Epithelial cell of prostate (primary cell): ENCODE measurements at regions not wholly inside any gene's neighbourhood (a gene's known extent, or its start where the extent isn't known, plus 50 kb on each side); places are given as distances from the start of the nearest gene placed in this dataset.
A peak's percentile ranks its signal among the peaks of the same experiment; 100 is the strongest.

Source experiments
- DNase-seq: peaks from one replicate; pipeline ENCODE4 v3.0.0-alpha.2; 2011; ENCODE audit warnings: low read depth, low spot score
- H3K27ac ChIP-seq: fragments of 450-650 bp; 2 replicates; pipeline ENCODE4 v1.5.1; 2017; ENCODE audit warnings: mild to moderate bottlenecking

DNA sequence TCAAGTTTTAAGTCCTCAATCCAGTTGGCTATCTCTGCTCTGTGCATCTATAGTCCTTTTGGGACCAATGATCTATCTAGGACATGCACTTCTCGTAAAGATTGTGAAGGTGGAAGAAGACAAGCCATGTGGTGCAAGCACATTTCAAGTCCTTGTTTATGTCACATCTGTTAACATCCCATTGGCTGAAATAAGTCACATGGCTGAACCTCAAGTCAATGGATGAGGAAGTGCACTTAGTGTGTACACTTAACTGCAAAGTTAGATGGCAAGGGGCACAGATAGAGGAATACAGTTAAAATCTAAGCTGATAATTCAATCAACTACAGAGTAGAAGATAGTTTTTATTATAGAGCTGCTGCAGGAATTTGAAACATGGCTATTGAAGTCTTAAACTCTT lies 362.8 kb upstream of the TBX3 start:
- no peak for DNase-seq
- H3K27ac ChIP-seq, result no peak overlapping the region

DNA sequence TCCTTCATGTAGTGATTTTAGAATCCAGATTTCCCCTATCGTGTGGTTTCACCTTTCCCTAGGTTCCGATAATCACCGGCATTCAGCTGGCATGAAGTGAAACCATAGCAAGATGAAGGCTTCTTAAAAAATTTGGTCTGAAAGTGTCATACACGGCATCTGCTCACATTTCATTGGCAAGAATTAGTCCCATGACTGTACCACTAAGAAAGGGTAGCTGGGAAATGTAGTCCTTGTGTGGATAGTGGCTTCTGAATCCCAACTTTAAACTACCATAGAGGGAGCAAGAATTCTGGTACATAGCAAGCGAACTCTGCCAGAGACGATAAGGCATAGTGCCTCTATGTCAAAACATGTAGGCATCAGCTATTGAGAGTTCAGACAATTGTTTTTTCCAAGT lies 360.1 kb upstream of the TBX3 start:
- no peak for DNase-seq
- H3K27ac ChIP-seq, result no peak overlapping the region

DNA sequence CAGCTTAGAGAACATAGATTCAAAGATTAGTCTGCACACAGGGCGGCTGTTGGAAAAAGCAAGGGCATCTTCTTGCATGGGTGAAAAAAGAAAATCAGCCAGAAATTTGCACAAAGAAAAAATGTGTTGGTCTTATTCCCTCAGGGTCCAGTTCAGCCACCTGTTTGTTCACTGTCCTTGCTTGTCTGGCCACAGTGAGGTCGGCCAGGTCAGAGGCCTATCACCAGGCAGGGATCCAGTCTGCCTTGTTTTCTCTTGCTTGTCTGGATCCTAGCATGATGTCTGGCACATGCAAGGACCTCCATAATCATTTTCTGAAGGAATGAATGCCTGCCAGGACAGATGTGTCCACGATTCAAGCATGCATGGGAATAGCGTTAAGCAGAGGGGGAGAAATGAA lies 359.1 kb upstream of the TBX3 start:
- no peak for DNase-seq
- H3K27ac ChIP-seq, result no peak overlapping the region

DNA sequence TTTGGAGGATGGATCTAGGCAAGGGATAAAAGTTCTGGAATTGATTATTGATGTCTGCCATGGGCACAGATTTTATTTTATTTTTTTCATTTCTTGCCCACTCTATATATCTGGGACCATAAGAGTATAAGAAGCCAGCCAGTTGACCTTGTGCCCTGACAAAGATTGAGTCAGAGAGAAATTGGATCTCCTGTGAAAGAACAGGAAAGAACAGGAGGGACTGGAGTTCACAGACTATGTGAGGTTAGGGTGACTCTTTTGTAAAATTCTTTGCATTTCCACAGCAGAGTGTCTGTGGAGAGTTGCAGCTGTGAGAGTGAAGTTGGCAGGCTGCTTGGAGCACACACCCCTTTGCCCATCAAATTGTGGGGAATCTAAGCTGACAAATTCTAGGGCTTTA lies 358.4 kb upstream of the TBX3 start:
- H3K27ac ChIP-seq, result no peak overlapping the region
- DNase-seq, result no peak

DNA sequence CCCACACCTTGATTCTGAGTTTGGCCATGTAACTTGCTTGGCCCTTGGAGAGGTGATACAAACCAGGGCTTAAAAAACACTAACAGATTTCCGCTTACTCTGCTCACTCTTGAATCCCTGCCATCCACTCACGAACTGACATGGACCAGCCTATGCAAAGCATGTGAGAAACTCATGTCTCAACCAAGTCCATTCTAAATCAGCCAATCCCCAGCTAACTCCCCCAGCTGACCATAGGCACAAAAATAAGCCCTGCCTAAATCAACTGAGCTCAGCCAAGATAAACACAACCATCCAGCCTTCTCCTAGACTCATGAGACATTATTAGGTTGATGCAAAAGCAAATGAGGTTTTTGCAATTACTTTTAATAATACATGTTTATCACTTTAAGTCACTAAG lies 353.9 kb upstream of the TBX3 start:
- no peak for DNase-seq

DNA sequence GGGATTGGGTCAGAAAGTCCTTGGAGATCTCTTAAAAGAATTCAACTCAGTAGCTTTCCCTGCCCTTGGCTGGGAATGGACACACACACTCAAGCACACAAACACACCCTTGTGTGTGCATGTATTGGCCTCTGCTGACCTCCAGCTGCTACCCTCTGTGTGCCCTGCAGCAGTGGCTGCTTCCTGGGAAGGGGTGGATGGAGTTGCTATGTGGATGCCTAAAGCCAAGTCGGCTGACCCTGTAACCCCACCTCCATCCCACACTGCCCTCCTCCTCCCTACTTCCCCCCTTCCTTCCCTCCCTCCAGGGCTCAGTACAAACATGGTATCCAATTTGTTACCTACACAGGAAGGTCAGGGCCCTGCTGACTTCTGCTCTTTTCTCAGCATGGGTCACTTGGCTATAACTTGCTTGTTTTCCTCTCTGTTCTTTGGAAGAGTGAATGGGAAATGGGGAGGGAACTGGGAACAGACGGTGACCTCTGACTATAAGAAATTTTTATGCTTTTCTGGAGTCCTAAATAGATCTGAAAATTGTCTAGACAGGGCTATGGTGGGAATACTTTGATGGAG lies 351.6 kb upstream of the TBX3 start:
- no peak for DNase-seq
- H3K27ac ChIP-seq, result no peak overlapping the region

More for the DNA sequence above, 353.9 kb upstream of the TBX3 start:
- H3K27ac ChIP-seq, result no peak overlapping the region

DNA sequence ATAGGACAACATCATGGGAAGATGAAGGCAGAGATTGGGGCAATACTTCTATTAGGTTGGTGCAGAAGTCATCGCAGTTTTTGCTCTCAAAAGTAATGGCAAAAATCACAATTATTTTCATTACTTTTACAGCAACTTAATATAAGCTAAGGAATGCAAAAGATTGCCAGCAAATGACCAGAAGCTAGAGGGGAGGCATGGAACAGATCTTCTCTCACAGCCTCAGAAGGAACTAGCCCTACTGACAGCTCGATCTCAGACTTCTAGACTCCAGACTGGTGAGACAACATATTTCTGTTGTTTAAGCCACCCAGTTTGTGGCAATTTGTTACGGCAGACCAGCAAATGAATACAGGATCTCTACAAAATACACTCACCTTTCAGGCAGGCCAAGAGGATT lies 348.5 kb upstream of the TBX3 start:
- no peak for DNase-seq
- no peak overlapping the region for H3K27ac ChIP-seq

DNA sequence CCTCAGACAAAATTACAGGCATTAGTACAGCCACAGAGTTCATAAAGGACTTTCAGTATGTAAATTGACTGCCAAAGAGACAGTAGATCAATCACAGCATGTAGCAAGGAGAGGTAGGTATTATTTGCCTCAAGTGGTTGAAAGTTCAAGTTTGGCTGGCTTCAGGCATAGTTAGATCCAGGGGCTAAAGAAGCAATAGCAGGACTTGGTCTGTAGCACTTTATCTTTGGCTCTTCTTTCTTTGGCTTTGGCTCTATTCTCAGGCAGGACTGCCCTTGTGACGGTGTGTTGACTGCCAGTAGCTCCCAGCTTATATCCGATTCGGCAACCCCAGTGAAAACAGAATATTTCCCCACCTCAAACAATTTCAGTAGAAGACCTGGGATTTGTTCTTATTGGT lies 346.0 kb upstream of the TBX3 start:
- H3K27ac ChIP-seq, result no peak overlapping the region
- no peak for DNase-seq

DNA sequence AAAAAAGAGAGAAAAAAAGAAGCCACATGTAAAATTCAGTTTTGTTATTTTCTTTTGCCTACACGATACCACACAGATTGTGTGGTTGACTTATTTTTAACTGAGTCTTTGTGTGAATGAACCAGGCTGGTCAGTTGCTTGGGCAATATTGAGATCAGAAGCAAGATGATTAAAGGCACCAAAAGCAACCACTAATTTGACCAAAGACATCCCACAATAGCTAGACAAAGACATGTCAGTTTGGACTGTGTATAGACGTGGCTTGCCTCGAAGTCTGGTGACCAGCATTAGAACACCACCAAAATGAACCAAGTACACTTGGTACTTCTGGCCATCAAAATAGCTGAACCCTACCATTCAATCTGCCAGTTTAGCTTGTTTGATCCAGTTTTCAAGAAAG lies 340.6 kb upstream of the TBX3 start:
- DNase-seq, result no peak
- H3K27ac ChIP-seq, result no peak overlapping the region

DNA sequence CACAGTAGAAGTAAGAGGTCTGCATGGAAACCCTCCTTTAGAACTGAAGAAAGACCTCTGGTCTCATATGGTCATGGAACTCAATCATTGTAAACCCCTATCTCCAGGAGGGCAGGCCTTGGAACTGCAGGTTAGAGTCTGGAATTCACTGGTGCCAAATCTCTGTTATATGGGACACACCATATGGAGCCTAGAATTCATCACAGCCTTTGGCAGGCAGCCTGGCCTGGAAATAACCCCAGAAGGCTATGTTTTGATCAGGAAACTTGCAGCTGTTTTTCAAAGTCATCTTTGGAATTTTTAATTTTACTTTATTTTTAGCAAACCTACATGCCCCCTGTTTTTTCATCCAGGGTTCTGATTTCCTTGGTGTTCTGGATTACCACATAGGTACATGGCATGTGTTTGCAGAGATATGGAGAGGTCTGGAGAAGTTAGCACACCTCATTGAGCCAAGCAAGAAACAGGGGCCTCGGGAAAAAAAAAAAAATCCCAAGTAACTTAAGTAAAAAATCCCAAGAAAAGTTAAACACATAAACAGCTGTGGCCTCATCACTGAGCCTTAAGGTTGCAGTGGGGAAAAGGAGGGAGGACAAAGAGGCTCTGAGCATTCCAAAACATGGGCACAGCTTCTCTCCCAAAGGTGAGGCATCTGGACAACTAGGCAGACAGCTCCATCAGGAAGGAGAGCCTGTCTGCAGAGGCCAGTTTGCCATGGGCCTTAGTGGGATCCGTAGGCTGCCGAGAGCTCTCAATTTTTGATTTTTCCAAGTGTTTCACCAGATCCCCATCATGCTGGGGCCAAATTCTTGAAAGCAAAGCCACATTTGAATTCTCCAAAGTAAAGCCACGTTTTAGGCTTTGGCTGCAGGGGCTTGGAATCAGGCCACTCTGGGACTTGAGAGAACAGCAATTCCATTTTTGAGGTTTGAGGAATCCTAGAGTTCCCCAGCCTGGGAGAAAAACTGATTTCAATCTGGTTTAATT lies 339.6 kb upstream of the TBX3 start:
- no peak for DNase-seq
- H3K27ac ChIP-seq, result no peak overlapping the region

DNA sequence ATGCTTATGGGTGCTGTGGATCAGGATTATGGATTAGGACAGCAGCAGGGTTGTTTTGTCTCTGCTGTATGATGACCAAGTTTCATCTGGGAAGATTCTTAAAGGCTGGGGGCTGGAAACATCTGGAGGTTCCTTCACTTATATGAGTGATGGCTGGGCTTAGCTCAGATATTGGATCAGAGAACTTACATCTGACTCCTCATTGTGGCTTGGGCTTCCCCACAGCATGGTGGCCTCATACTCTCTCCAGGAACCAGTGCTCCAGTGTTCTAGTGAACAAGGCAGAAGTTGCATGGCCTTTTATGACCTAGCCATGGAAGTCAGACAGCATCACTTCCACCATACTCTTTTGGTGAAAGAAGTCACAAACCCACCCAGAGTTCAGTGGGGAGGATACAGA lies 336.1 kb upstream of the TBX3 start:
- no peak overlapping the region for H3K27ac ChIP-seq
- no peak for DNase-seq

DNA sequence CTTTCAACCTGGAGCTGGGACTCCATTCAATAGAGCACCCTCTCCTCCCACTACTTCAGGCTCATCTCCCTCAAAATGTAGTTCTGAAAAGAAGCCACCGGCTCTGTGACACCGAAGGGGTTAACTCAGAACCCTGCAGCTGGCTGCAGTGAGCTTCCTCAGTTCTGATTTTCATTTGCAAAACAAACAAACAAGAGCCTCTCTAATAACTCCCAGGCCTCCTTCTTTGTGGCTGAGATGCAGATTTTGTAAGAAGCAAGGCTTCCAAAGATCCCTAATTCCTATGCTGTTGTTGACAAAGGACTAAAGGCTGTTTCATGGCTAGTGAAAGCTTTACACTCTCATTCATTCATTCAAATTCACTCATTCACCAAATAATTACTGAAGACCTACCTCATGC lies 333.4 kb upstream of the TBX3 start:
- DNase-seq, result no peak
- H3K27ac ChIP-seq, result no peak overlapping the region

DNA sequence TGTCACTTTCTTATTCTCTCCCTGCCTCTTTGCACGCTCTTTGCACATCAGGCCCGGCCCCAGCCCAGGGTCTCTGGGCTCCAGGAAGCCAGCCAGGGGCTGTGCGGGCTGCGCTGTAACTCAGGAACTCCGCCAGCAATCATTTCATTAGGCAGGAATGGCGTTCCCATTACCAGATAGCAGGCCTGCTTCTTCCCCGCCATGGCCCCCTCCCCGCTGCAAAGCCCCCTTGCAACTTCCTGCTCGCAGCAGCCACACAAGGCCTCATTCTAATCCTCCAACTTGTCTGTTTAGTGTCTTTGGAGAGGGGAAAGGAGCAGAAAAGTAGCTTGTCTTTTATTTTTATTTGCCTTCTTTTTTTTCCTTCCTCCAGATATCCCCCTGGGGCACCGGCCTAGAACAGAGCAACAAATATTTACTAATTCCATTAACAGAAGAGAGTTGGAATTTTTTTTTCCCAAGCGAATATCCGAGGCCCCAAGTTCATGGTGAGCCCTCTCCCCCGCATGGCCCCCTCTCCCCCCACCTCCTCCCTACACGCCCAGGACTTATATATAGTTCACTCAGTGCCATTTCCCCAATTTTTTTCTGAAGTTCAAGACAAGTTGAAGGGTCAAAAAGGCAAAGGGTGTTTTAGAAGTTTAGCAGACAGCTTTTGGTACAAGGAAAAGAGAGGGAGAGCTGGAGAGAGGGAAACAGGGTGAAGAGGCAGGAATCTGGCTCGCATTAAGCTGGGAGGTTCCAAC lies 329.4 kb upstream of the TBX3 start:
- DNase-seq, result no peak
- no peak overlapping the region for H3K27ac ChIP-seq

DNA sequence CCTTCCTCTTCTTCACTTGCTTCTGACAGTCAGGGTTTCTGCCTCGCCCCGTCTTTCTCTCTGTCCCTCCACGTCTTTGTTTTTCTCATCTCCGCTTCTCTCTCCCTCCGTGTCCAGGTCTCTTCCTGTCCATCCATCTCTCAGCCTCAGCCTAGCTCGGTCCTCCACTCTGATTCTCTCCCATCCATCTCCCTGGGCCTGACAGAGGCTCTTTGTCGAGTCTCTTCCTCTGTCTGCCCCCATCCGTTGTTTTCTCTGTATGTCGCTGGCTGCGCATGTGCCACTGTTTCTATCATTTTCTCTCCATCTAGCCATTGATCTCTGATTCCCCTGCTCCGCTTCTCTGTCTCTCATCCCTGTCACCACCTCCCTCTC lies 328.9 kb upstream of the TBX3 start:
- H3K27ac ChIP-seq, result no peak overlapping the region
- no peak for DNase-seq

DNA sequence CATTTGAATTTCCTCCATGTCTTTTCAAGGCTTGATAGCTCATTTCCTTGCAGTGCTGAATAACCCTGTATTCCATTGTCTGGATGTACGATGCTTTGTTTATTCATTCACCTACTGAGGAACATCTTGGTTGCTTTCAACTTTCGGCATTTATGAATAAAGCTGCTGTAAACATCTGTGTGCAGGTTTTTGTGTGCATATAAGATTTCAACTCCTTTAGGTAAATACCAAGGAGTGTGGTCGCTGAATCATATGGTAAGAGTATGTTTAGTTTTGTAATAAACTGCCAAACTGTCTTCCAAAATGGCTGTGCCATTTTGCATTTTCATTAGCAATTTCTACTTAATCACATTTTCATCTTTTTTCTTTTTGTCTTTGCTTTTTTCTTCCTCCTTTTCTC lies 327.7 kb upstream of the TBX3 start:
- DNase-seq, result no peak
- H3K27ac ChIP-seq, result no peak overlapping the region

DNA sequence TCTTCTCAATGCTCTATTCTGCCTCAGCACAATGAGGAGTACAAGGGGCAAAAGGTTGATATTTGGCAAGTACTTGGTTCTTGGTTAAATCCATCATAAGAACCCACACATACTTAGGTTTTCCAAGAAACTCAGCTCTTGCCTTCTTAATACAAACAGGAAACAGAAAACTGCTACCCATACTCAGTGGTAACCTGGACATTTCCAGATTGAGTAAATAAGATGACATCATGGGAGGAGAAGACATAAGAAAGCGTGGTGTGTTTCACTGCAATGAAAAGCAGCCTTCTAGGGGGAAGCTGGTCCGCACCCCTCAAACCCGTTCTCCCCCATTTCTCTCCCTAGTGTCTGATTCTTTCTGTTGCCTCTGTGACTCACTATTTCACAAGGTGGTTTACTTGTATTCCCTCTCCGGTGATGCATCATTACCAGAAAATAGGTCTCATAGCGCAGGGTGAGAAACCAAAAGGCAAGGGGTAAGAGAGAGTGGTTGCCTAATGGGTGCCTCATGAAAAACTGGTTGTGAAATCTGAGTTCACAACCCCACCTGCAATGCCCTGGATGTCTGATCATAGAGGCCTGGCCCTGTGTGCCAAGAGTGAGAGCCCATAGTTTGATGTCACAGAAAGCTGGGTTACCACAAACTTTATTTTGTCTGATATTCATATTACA lies 326.5 kb upstream of the TBX3 start:
- peak; percentile 24 for DNase-seq
- no peak overlapping the region for H3K27ac ChIP-seq

DNA sequence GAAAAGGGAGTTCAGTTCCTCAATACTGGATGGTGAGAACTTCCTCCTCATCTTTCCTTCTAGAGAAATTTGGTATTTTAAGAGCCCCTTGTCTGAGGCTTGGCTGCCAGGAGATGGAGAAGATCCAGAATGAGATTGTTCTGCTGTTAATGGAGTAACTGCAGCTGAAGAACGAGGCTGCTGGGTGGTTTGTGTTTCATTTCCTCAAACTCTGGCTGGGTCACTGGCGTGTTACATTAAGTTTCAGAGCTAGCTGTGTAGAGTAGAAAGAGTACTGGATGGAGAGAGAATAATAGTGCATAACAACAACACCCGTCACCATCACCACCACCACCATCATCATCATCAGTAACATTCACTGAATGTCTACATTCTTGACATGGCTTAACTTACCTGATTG lies 325.0 kb upstream of the TBX3 start:
- no peak for DNase-seq
- H3K27ac ChIP-seq, result no peak overlapping the region

DNA sequence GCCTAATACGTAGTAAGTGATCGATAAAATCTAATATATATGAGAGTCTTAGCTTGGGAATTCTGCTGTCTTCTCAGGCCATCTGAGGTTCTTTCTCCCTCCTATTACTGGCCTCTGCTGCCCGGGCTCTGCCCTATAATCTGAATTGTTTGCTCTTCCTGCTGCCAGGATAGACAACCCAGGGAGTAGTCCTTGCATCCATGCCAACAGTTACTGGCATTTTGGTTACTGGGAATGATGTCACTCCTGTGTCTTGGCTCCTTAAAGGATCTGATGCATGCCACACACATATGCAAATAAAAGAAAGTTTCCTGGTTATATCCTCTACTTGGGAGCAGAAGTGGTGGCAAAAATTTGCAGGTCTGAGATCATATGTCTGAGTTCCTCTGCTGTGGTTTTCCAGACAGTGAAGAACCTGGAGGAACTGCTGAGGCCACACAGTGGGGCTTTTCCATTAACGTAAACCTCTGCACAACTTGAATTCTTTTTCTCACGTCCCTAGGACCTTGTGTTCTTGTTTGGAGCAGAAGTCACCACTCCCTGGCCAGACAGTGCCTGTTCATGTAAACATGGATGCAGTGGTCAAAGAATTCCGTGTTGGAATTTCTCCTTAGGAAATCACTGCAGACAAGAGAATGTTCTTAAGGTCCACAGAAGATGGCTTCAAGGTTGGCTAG lies 320.6 kb upstream of the TBX3 start:
- no peak for DNase-seq
- no peak overlapping the region for H3K27ac ChIP-seq

DNA sequence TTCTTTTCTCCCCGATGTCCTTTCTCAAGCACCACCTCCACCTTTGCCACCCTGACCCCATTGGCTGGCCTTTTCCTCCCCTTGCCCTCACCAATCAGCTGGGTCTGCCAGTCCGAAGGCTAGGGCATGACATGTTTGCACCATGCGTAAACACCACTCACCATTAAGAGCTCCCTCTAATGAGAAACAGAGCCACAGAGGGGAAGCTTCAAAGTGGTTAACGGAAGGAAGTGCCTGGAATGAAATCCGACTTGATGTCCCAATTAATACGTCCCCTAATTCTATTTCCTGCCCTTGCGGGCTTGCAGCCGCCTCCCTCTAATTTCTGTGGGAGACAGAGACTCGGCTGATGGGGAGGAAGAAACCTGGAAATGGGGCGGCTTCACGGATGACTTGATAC lies 318.5 kb upstream of the TBX3 start:
- H3K27ac ChIP-seq, result no peak overlapping the region
- no peak for DNase-seq

DNA sequence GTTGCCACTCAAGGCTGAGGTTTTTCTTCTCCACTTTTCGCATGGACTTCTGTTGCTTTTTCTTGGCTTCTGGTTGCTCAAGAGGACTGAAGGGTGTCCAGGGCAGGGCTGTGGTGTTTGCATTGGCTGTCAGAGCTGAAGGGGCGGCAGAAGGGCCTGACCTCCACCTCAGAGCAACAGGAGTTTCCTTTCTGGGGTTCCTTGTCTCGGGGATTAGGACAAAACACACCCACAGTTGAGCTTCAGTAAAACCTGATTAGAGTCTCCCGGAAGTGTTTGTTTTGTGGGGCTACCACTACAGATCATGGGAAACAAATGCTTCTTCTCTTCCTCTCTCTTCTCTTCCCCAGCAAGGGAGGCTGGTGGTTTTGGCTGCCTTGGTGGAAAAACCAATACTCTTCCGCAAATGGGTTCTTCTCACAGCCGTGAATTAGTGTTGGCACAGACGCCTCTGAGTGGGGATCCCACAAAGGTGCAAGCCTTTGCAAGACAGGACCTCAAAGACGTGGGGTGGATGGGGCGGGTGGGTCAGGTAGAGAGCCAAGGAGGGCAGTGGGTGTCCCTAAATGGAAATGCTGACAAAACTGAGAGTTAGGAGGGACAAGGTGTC lies 317.7 kb upstream of the TBX3 start:
- DNase-seq, result no peak
- no peak overlapping the region for H3K27ac ChIP-seq
